HG03469 (cell line): ENCODE measurements at regions not wholly inside any gene's neighbourhood (a gene's known extent, or its start where the extent isn't known, plus 50 kb on each side); places are given as distances from the start of the nearest gene placed in this dataset.
"Not testable (repeated sequence)": the region's sequence is repeated elsewhere in the genome, so short reads cannot be mapped to it uniquely, and the experiment has no call there.

ENCODE experiments used
- ATAC-seq: cut with Tn5 transposase; IDR thresholded peaks from one replicate; pipeline ENCODE4 v1.9.1; 2021; ENCODE audit warnings: mild to moderate bottlenecking, moderate library complexity, moderate number of reproducible peaks; ENCODE audit not compliant: unreplicated experiment

GRCh38 chr21:33994373-33994772 lies 78.8 kb upstream of the ATP5PO start:
- no peak for ATAC-seq

- ATAC-seq = no peak
Observed at GRCh38 chr21:33993286-33994231, 78.0 kb upstream of the ATP5PO start.

GRCh38 chr21:33992412-33992811 lies 76.8 kb upstream of the ATP5PO start:
- ATAC-seq = not testable (repeated sequence)

DNA sequence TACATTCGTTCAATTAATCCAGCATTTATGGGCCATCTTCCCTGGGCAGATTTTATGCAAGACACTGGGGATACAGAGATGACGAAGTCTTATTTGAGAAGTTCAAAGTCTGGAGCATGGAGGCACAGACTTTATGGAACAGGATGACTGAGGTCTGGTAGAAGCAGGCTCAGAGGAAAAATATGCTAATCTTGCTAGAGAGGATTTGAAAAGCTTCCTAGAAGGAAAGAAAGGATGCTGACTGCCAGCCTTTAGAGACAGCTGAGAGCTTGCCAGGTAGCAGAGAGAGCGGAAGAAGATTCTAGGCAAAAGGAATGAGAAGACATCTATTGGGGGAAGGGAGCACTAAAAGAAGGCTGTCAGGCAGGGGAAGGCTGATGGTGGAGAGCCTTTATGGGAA lies 75.5 kb upstream of the ATP5PO start:
- ATAC-seq = no peak

GRCh38 chr21:33989440-33989839 lies 73.8 kb upstream of the ATP5PO start:
- no peak for ATAC-seq

DNA sequence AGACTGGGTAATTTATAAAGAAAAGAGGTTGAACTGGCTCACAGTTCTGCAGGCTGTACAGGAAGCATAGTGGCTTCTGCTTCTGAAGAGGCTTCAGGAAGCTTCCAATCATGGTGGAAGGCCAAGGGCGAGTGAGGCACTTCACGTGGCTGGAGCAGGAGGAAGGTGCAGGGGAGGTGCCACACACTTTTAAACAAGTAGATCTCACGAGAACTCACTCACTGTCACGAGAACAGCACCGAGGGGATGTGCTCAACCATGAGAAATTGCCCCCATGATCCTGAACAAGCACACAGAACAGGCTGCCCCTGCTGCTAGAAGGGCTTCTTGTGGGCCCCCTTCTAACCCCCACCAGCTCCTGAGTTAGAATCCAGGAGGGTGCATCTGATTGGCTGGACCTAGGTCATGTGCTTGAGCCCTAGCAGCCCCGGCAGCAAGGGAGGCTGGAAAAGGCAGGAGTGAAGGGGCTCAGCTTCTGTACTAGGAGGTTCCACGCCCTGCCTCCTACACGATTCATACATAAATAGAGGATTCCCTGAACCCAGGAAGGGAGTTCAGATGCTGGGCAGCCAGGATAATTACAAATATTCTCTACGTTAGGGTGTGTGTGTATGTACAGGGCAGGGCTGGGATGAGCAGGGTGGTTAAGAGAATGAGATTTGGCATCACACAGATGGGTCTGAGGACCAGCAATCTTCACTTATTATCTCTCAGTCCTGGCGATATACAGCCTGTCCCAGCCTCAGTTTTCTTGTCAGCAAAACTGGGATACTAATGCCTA lies 72.8 kb upstream of the ATP5PO start:
- no peak for ATAC-seq

DNA sequence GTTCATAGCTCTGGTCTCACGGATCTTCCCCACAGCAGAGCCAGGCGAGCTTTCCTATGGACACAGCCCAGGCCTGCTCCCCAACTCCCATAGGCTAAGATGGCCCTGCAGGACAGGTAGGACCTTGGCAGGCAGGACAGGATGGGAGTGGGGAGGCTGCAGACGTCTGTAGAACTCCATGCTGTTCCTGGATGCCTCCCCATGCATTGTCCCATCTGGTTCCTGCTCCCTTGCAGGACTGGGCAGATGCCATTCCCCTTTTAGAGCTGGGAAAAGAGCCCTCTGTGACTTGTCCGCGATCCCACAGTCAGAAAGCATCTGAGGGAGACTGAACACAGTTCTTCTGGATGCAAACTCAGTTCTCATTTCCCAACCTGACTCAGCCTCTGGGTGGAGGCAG lies 71.9 kb upstream of the ATP5PO start:
- no peak for ATAC-seq

DNA sequence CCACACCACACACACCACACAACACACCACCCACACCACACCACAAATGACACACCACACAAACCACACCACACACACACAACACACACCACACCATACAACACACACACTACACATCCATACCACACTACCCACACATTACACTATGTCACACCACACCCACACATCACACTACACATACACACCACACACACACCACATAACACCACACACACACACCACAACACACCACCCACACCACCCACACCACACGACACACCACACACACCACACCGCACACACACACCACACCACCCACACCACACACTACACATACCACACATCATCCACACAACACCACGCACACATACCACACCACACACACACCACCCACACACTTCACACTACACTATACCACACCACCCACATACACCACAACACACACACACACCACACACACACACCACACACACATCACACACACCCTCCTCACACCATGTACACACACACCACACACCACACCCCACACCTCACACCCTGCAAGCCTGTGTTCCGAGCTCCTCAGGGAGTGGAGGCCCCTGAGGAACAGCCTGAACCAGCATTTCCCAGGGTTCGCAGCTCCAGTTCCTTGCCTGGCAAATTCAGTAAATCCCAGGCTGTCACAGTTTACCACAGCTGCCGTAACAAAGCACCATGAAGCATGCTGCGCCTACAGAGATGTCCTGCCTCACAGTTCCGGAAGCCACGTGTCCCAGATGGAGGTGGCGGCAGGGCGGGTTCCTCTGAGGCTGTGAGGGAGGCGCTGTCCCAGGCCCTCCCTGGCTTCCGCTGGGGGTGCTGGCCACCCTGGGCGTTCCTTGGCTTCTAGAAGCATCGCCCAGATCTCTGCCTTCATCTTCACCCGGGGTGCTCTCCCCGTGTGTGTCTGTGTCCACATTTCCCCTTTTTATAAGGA lies 69.8 kb upstream of the ATP5PO start:
- no peak for ATAC-seq

DNA sequence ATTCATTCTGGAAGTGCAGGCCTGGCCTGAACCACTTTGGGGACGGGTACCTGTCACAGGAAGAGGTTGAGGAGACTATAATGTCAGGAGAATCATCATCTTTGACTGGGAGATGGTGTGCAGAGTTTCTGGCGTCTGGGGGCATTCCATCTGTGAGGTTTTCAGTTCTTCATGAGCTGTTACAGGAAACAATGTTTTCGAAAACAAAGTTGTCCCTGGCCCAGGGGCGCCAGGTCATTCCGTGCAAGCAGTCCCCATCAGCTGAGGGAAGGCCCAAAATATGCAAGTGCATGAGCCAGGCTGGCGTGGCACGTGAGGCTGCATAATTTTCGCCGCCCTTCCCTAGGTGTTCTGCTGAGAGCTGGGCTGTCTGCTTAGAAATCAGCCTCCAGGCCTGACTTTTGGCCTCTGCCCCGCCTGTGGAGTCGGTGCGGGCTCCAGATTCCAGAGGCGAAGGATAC lies 68.4 kb upstream of the ATP5PO start:
- no peak for ATAC-seq

DNA sequence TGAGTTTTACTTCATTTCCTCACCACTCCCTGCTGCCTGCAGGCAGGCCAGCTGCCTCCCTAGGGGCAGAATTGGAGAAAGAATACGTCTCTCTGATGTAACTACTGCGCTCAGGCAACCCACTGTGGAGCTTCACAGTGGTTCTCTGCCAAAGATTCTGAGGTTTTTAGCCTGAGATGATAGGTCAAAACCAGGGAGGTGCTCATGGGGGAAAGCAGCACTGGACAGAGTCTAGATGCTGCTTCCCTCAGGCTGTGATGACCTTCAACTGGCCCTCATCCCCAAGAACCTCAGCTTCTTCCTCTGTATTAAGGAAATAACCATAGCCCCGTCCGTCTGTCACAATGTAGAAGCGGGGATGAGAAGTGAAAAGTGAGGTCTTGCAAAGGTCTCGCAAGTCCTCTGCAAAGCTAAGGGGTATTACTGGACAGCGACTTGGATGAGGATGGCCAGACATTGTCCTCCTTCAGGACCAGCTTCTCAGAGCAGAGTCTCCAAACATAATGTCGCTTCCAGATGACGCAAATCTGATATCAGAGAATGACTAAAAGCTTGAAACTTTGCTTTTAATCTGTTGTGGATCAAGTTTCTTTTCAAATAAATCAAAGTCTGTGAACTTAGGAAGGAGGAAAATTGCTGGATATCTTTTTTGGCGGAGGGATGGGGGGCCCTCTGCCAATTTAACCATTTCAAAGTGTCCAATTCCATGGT lies 65.9 kb upstream of the ATP5PO start:
- no peak for ATAC-seq

- ATAC-seq = no peak
Observed at GRCh38 chr21:33980276-33980916, 64.8 kb upstream of the ATP5PO start.

- no peak for ATAC-seq
Observed at GRCh38 chr21:33978585-33978984, 63.0 kb upstream of the ATP5PO start.

DNA sequence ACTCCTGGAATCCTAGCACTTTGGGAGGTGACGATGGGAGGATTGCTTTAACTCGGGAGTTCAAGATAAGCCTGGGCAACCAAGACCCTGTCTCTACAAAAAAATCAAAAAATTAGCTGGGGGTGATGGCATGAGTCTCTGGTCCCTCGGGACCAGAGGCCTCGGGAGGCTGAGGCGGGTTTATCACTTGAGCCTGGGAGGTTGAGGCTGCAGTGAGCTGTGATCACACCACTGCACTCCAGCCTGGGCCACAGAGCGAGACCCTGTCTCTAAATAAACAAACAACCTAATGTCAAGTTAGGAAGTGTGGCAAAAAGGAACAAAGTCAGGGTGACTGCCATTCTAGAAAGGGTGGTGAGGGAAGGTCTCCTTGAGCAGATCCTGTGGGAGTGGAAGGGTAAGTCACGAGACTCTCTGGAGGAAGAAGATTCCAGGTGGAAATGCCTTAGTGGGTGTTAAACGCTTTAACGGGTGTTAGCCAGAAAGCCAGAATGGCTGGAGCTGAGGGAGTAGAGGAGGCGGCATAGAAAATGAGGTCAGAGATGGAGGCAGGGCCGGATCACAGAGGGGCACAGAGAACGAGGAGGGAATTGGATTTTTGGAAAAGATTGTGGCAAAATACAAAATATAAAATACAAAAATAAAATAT lies 62.2 kb upstream of the ATP5PO start:
- no peak for ATAC-seq

DNA sequence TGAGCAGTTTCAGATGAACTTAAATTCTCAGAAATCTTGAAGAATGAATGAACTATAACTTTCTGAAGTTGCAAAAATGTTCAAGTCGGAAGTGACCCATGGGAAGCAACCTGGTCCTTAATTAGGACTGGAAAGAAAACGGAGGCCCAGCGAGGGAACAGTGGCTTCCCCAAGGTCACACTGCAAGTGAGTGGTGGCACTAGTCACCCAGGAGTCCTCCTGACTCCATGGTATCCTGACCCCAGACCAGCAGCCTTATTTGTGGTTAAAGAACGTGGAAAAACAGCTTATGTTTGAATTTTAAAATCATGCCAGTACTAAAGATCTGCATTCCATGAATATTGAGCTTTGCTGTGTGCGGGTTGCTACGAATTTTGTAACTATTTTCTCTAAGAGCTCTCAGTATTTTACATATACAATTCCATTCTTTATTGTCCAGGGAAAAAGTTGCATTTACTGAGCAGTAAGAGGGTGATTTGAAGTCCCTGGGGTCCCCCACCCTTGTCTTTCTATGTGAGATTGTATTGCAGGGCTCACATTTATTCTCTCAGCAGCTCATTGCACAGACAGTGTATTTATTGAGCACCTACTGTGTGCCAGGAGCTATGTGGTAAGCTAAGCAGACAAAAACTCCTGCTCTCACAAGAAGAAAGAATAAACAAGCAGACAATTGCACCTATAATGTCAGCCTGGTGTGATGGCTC lies 61.6 kb upstream of the ATP5PO start:
- no peak for ATAC-seq

GRCh38 chr21:33976082-33977016 lies 60.7 kb upstream of the ATP5PO start:
- ATAC-seq = no peak

GRCh38 chr21:33975548-33976081 lies 60.0 kb upstream of the ATP5PO start:
- peak; percentile 82 for ATAC-seq
